HG03571 (cell line): ENCODE measurements at regions not wholly inside any gene's neighbourhood (a gene's known extent, or its start where the extent isn't known, plus 50 kb on each side); places are given as distances from the start of the nearest gene placed in this dataset.
"Not testable (repeated sequence)": the region's sequence is repeated elsewhere in the genome, so short reads cannot be mapped to it uniquely, and the experiment has no call there.

Experiments
- ATAC-seq: cut with Tn5 transposase; IDR thresholded peaks from one replicate; pipeline ENCODE4 v1.9.1; 2021; ENCODE audit not compliant: unreplicated experiment

- peak; percentile 76 for ATAC-seq
Measured at GRCh38 chr5:123294544-123294943, 128.7 kb downstream of the CEP120 start.

- no peak for ATAC-seq
Measured at GRCh38 chr5:123289210-123289609, 134.0 kb downstream of the CEP120 start.

- no peak for ATAC-seq
Measured at GRCh38 chr5:123287881-123288280, 135.3 kb downstream of the CEP120 start.

- ATAC-seq = no peak
Measured at GRCh38 chr5:123286891-123287290, 136.3 kb downstream of the CEP120 start.

GRCh38 chr5:123285122-123286023 lies 137.8 kb downstream of the CEP120 start:
- no peak for ATAC-seq

- ATAC-seq = no peak
Measured at GRCh38 chr5:123283499-123283898, 139.7 kb downstream of the CEP120 start.

- no peak for ATAC-seq
Measured at GRCh38 chr5:123283031-123283430, 140.2 kb downstream of the CEP120 start.

GRCh38 chr5:123282444-123282843 lies 140.8 kb downstream of the CEP120 start:
- no peak for ATAC-seq

- ATAC-seq = not testable (repeated sequence)
Measured at GRCh38 chr5:123280854-123281253, 142.3 kb downstream of the CEP120 start.

GRCh38 chr5:123279136-123279535 lies 144.1 kb downstream of the CEP120 start:
- ATAC-seq = no peak

GRCh38 chr5:123278284-123278683 lies 144.9 kb downstream of the CEP120 start:
- ATAC-seq = no peak

- no peak for ATAC-seq
Measured at GRCh38 chr5:123273984-123274383, 149.2 kb downstream of the CEP120 start.

- no peak for ATAC-seq
Measured at GRCh38 chr5:123273095-123273494, 150.1 kb downstream of the CEP120 start.

- ATAC-seq = no peak
Measured at GRCh38 chr5:123269851-123270250, 153.4 kb downstream of the CEP120 start.

GRCh38 chr5:123269436-123269835 lies 153.8 kb downstream of the CEP120 start:
- ATAC-seq = no peak

GRCh38 chr5:123266365-123266764 lies 156.8 kb downstream of the CEP120 start:
- no peak for ATAC-seq

GRCh38 chr5:123265551-123265950 lies 157.7 kb downstream of the CEP120 start:
- no peak for ATAC-seq

- no peak for ATAC-seq
Measured at GRCh38 chr5:123264394-123264793, 158.8 kb downstream of the CEP120 start.

- ATAC-seq = no peak
Measured at GRCh38 chr5:123263859-123264258, 159.3 kb downstream of the CEP120 start.

GRCh38 chr5:123262216-123262823 lies 160.9 kb downstream of the CEP120 start:
- ATAC-seq = no peak

- ATAC-seq = no peak
Measured at GRCh38 chr5:123261752-123262151, 161.5 kb downstream of the CEP120 start.

- ATAC-seq = no peak
Measured at GRCh38 chr5:123249446-123249845, 160.4 kb downstream of the PRDM6 start.
